HG02981 (cell line): ENCODE measurements at regions not wholly inside any gene's neighbourhood (a gene's known extent, or its start where the extent isn't known, plus 50 kb on each side); places are given as distances from the start of the nearest gene placed in this dataset.

Experiments
- ATAC-seq: cut with Tn5 transposase; IDR thresholded peaks from one replicate; pipeline ENCODE4 v1.9.1; 2021; ENCODE audit warnings: mild to moderate bottlenecking, moderate library complexity; ENCODE audit not compliant: unreplicated experiment

GRCh38 chr13:40161931-40162330, 504.5 kb downstream of the FOXO1 start:
- ATAC-seq: no peak

GRCh38 chr13:40163066-40164000, 503.1 kb downstream of the FOXO1 start:
- ATAC-seq: no peak

- no peak for ATAC-seq
Measured at GRCh38 chr13:40164133-40164532, 502.3 kb downstream of the FOXO1 start.

DNA sequence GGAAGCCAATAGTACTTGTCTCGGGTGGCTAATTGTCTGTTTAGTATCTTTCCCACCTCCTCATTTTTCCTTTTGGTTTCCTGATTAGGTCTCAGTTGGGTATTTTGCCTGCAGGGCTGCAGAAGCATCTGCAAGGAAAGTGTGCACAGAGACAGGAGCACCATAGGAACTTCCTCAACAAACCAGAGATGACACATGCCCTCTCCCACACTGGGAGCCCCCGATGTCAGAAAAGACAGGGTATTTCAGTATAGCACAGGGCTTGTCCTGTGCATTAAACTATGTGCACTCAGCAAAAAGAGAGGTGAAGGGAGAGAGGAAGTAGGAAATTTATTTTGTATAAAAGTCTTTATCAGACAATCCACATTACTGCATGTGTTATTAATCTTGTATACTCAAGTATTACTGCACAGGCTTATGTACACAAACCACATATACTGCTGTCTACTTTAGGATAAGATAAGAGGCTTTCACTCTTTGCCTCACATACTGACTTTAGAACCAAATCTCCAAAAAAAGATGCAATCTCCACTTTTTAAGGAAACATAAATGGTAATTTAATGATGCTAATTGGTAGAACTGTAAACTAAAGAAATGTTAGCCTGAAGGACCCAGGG, 501.0 kb downstream of the FOXO1 start:
- ATAC-seq: no peak

- no peak for ATAC-seq
Measured at GRCh38 chr13:40167327-40167726, 499.1 kb downstream of the FOXO1 start.

- no peak for ATAC-seq
Measured at GRCh38 chr13:40168425-40169166, 497.8 kb downstream of the FOXO1 start.

- no peak for ATAC-seq
Measured at GRCh38 chr13:40169476-40169875, 497.0 kb downstream of the FOXO1 start.

DNA sequence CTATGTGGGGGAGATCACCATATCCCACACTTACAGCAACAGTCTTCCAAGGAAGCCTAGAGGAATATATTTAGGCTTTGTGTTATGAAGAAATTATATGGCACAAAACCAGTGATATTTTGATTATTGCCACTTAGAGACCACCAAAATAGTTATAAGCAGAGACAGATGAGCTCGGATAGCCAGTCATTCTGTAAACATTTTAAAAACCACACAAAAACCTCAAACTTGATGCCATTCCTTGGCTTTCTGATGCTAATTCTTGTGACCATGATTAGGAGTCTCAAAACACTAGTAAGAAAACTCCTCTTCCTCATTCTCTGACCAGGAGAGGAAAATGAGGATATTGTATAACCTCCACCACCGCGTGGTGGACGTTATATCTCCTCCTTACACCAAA, 496.4 kb downstream of the FOXO1 start:
- no peak for ATAC-seq

- ATAC-seq: no peak
Measured at GRCh38 chr13:40170982-40171381, 495.5 kb downstream of the FOXO1 start.

GRCh38 chr13:40171566-40171965, 494.9 kb downstream of the FOXO1 start:
- ATAC-seq: no peak

DNA sequence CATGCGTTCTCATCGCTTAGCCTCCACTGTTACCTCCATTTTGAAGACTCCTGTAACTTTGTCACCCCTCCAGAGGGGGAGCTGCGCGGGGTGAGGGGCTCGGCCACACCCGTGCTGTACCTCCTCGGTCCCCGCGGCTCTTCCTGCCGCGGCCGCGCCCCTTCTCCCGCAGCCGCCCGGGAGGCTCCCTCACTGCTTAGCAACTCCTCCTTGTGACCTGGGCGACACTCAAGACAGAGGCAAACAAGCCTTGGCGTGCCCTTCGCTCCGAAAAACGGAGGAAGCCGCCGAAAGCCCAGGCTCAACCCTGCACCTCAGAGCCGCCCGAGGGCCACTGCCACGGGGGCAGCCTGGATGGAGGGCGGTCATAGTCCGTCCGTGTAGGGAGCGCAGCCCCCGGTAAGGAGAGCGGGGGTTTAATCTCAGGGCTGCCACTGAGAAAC, 494.3 kb downstream of the FOXO1 start:
- ATAC-seq: no peak

- ATAC-seq: no peak
Measured at GRCh38 chr13:40172878-40173277, 493.6 kb downstream of the FOXO1 start.

DNA sequence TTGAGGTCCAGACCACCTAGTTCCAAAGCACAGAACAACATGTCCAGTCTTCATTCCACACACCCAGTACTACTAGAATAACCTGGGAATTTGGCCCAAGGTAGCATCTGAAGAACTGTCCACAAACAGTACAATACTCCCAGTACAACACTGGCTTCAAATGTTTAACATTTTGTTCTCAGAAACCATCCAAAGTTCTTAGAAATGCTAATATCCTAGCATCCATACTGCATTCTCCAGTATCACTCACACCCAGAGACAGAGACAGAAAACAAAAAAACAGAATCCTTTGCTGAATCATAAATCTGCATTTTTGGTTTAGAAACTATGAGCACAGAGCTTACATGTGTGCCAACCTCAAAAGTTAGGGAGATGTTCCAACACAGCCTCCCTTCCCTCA, 490.8 kb downstream of the FOXO1 start:
- ATAC-seq: no peak

GRCh38 chr13:40176242-40176641, 490.2 kb downstream of the FOXO1 start:
- no peak for ATAC-seq

GRCh38 chr13:40178130-40178529, 488.3 kb downstream of the FOXO1 start:
- ATAC-seq: no peak

GRCh38 chr13:40179445-40180281, 486.8 kb downstream of the FOXO1 start:
- no peak for ATAC-seq

- ATAC-seq: no peak
Measured at GRCh38 chr13:40180776-40181175, 485.7 kb downstream of the FOXO1 start.

- no peak for ATAC-seq
Measured at GRCh38 chr13:40181203-40181845, 485.1 kb downstream of the FOXO1 start.

- ATAC-seq: no peak
Measured at GRCh38 chr13:40182591-40182990, 483.9 kb downstream of the FOXO1 start.

DNA sequence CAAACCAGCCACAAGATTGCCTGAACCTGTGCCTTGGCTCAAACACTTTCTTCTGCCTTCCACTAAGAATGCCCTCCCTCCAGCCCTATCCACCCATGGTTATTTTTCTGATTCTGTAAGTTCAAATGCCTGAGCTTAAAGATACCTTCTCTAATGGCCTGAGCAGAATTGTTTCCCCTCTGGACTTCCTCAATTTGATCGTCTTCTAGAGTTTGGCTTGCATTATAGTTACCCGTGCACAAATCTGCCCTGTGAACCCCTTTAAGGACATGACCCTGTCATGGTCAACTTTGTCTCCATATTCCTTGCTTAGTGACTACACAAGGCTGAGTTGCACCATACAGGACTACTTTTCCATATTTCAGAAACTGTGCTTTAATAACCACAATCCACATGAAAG, 481.0 kb downstream of the FOXO1 start:
- no peak for ATAC-seq
